ENCODE measurements at regions not wholly inside any gene's neighbourhood (a gene's known extent, or its start where the extent isn't known, plus 50 kb on each side); places are given as distances from the start of the nearest gene placed in this dataset.

DNA sequence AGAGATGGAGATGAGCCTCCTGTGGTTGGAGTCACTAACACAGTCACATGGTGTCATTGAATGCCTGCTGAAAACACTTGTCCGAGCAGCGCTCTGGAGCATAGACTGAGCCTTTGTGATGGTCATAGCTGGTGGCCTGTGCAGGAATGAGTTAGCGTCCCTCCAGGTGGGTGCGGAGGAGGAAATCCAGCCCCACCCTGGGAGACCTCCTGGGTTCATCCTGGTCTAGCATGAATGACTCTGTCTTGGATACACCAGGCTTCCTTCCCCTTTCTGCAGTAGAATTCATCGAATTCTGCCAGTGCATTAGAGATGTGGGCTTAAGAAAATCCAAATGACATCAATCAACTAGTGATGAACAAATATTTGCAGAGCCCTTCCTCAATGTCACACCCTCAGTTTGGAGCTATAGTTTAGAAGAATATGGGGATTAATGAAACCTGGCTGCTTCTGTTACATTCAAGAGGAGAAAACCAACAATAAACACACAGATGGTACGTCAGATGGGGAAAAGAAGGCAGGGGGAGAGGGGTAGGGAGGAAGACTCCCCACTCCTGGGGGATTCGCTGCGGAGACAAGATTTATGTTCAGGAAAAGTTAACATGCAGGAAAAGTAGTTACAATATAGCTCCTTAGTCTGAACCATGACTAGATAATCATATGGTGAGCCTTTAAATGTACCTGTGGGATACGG lies 136.7 kb downstream of the DDX1 start:
- CTCF ChIA-PET (ENCODE audit: partially characterized antibody) = interaction anchor here (0.6 to 5.7 kb wide), 3 partner anchors 19 to 89 kb away, joined by 3 to 21 read pairs (median 3); no protein-coding TSS in a partner anchor
- no peak for TF ChIP-seq GABPA (IDR thresholded peaks at IDR 0.05; ENCODE audit: borderline replicate concordance, insufficient read depth, low read length)
- TF ChIP-seq TBP (IDR thresholded peaks at IDR 0.05; ENCODE audit: low read depth, low read length) = no peak
- TF ChIP-seq JUND (IDR thresholded peaks at IDR 0.05; ENCODE audit: low read length) = no peak
- no peak for TF ChIP-seq RFX5 (IDR thresholded peaks at IDR 0.05; ENCODE audit: borderline replicate concordance, low read depth, low read length)
- no peak for TF ChIP-seq TCF12 (IDR thresholded peaks at IDR 0.05; ENCODE audit: low read depth, low read length)
- TF ChIP-seq SP4 (IDR thresholded peaks at IDR 0.05; ENCODE audit: low read length) = no peak
- TF ChIP-seq RAD21 (IDR thresholded peaks at IDR 0.05 in 1 of 2, conservative IDR thresholded peaks at IDR 0.05 in 1 of 2; ENCODE audit: low read depth in 2 of 2, low read length in 2 of 2) = no peak
- TF ChIP-seq NRF1 (IDR thresholded peaks at IDR 0.05; ENCODE audit: low read depth, low read length) = no peak
- TF ChIP-seq EZH2 (IDR thresholded peaks at IDR 0.05; ENCODE audit: low read depth, low read length, severe bottlenecking) = no peak
- TF ChIP-seq SUZ12 (IDR thresholded peaks at IDR 0.05; ENCODE audit: low read length) = no peak

More for the DNA sequence above, 136.7 kb downstream of the DDX1 start:
- H3K14ac ChIP-seq (ENCODE audit: insufficient read length) = no peak overlapping the region
- 96% methylated on average over 9 of the region's 9 CpGs; no CpG with 5 or more reads in 1 of the 2 experiments for WGBS, 2 experiments (ENCODE audit: extremely low coverage in 1 of 2, insufficient coverage in 1 of 2, insufficient read length in 1 of 2, insufficient replicate concordance in 2 of 2, low coverage in 1 of 2, low lambda C conversion rate in 2 of 2, missing lambda C conversion rate in 1 of 2)
- H3K27me3 ChIP-seq (replicated peaks in 1 of 4; ENCODE audit: control insufficient read depth in 3 of 4, extremely low read depth in 1 of 4, insufficient read depth in 3 of 4, low read length in 3 of 4) = no peaks in the 10 kb centered on the region
- no peak overlapping the region for H4K8ac ChIP-seq (ENCODE audit: extremely low read depth, insufficient read depth, low read length)
- no peak overlapping the region for H2BK120ac ChIP-seq (replicated peaks; ENCODE audit: low read depth, low read length)
- no peak overlapping the region for H3K4me2 ChIP-seq (ENCODE audit: insufficient read depth in 1 of 2, low read depth in 2 of 2, low read length in 2 of 2)
- no peak overlapping the region for H4K5ac ChIP-seq (ENCODE audit: insufficient read length, low read depth, low read length)
- H3K56ac ChIP-seq (replicated peaks; ENCODE audit: insufficient read length, low read depth, low read length) = no peak overlapping the region
- no peak for FAIRE-seq
- POLR2A ChIA-PET (ENCODE audit: partially characterized antibody) = interaction anchor here (1.0 kb wide), 1 partner anchor 137 kb away, joined by 3 read pairs; the partner anchor contains the start of gene DDX1
- no peak overlapping the region for H2BK15ac ChIP-seq (ENCODE audit: low read length)
- no peak overlapping the region for H2BK20ac ChIP-seq (ENCODE audit: low read length)
- H3K18ac ChIP-seq (ENCODE audit: extremely low read depth, low read length) = no peak overlapping the region
- no peak for DNase-seq (ENCODE audit: low read depth in 1 of 2, low spot score in 2 of 2)
- H3K4me3 ChIP-seq (ENCODE audit: extremely low read depth in 1 of 4, insufficient read depth in 2 of 4, low read depth in 3 of 4, low read length in 4 of 4) = no peak overlapping the region
- no peak overlapping the region for H3K23ac ChIP-seq (ENCODE audit: insufficient read length)
- H3K27ac ChIP-seq (ENCODE audit: low read depth, low read length) = no peak overlapping the region
- H4K91ac ChIP-seq (replicated peaks; ENCODE audit: insufficient read length, low read length) = no peak overlapping the region
- no peaks in the 10 kb centered on the region for H3K9me3 ChIP-seq (ENCODE audit: insufficient read depth in 2 of 2, low read depth in 1 of 2, low read length in 1 of 2)
- no peak overlapping the region for H2BK5ac ChIP-seq (ENCODE audit: low read depth, low read length)
- H3K9ac ChIP-seq (replicated peaks in 1 of 4; ENCODE audit: extremely low read depth in 1 of 4, low read depth in 3 of 4, low read length in 3 of 4) = no peak overlapping the region
- no peak overlapping the region for H2AFZ ChIP-seq (ENCODE audit: low read length)
- H3K79me2 ChIP-seq (ENCODE audit: control insufficient read depth in 1 of 2, insufficient read depth in 2 of 2, low read length in 2 of 2) = no peaks in the 10 kb centered on the region
- no peak overlapping the region for H2AK5ac ChIP-seq (ENCODE audit: low read depth, low read length)
- no peak overlapping the region for H3K4ac ChIP-seq (replicated peaks; ENCODE audit: insufficient read length, low read depth, low read length)
- H3K23me2 ChIP-seq (ENCODE audit: low read depth, low read length) = no peaks in the 10 kb centered on the region
- H2BK12ac ChIP-seq (ENCODE audit: low read depth, low read length) = no peak overlapping the region
- H4K20me1 ChIP-seq (replicated peaks in 1 of 2; ENCODE audit: control insufficient read depth in 1 of 2, insufficient read depth in 2 of 2, low read length in 2 of 2) = no peaks in the 10 kb centered on the region
- no peaks in the 10 kb centered on the region for H3K4me1 ChIP-seq (replicated peaks in 1 of 4; ENCODE audit: control insufficient read depth in 3 of 4, insufficient read depth in 4 of 4, low read length in 3 of 4)
- H3K36me3 ChIP-seq (ENCODE audit: control insufficient read depth in 2 of 4, insufficient read depth in 4 of 4, low read length in 3 of 4) = no peaks in the 10 kb centered on the region
- H3K79me1 ChIP-seq (ENCODE audit: low read depth, low read length) = no peaks in the 10 kb centered on the region
